ENCODE measurements at regions not wholly inside any gene's neighbourhood (a gene's known extent, or its start where the extent isn't known, plus 50 kb on each side); places are given as distances from the start of the nearest gene placed in this dataset.

DNA sequence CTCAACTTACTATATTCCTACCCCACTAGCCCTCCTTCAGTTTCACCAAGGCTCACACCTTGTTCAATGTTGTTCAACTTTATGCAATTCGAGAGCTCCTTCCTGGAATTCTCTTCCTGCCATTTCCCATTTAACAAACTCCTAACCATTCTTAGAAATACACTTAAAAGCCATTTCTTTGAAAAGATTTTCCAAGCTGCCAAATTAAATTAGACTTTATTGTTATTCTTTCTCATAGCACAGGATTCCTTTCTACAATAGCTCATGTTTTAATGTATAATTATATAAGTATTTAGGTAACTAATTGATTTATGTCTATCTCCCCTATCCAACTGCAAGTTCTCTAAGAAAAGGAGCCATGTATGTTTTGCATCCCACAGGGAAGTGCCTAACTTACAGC lies 52.7 kb upstream of the CTSC start (continued):
- TF ChIP-seq ZNF626 (tag by site-specific recombination; IDR thresholded peaks at IDR 0.05) = no peak
- TF ChIP-seq ZNF266 (tag by site-specific recombination; IDR thresholded peaks at IDR 0.05; ENCODE audit: low read depth) = no peak
- TF ChIP-seq YY2 (tag by site-specific recombination; IDR thresholded peaks at IDR 0.05) = no peak
- TF ChIP-seq FEZF1 (tag by site-specific recombination; IDR thresholded peaks at IDR 0.05) = no peak
- TF ChIP-seq, protein P1, sequence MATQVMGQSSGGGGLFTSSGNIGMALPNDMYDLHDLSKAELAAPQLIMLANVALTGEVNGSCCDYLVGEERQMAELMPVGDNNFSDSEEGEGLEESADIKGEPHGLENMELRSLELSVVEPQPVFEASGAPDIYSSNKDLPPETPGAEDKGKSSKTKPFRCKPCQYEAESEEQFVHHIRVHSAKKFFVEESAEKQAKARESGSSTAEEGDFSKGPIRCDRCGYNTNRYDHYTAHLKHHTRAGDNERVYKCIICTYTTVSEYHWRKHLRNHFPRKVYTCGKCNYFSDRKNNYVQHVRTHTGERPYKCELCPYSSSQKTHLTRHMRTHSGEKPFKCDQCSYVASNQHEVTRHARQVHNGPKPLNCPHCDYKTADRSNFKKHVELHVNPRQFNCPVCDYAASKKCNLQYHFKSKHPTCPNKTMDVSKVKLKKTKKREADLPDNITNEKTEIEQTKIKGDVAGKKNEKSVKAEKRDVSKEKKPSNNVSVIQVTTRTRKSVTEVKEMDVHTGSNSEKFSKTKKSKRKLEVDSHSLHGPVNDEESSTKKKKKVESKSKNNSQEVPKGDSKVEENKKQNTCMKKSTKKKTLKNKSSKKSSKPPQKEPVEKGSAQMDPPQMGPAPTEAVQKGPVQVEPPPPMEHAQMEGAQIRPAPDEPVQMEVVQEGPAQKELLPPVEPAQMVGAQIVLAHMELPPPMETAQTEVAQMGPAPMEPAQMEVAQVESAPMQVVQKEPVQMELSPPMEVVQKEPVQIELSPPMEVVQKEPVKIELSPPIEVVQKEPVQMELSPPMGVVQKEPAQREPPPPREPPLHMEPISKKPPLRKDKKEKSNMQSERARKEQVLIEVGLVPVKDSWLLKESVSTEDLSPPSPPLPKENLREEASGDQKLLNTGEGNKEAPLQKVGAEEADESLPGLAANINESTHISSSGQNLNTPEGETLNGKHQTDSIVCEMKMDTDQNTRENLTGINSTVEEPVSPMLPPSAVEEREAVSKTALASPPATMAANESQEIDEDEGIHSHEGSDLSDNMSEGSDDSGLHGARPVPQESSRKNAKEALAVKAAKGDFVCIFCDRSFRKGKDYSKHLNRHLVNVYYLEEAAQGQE (tag by site-specific recombination; IDR thresholded peaks at IDR 0.05) = no peak
- TF ChIP-seq ZNF146 (tag by site-specific recombination; IDR thresholded peaks at IDR 0.05) = no peak
- TF ChIP-seq, protein P2, sequence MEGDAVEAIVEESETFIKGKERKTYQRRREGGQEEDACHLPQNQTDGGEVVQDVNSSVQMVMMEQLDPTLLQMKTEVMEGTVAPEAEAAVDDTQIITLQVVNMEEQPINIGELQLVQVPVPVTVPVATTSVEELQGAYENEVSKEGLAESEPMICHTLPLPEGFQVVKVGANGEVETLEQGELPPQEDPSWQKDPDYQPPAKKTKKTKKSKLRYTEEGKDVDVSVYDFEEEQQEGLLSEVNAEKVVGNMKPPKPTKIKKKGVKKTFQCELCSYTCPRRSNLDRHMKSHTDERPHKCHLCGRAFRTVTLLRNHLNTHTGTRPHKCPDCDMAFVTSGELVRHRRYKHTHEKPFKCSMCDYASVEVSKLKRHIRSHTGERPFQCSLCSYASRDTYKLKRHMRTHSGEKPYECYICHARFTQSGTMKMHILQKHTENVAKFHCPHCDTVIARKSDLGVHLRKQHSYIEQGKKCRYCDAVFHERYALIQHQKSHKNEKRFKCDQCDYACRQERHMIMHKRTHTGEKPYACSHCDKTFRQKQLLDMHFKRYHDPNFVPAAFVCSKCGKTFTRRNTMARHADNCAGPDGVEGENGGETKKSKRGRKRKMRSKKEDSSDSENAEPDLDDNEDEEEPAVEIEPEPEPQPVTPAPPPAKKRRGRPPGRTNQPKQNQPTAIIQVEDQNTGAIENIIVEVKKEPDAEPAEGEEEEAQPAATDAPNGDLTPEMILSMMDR (tag by site-specific recombination; IDR thresholded peaks at IDR 0.05) = no peak

DNA sequence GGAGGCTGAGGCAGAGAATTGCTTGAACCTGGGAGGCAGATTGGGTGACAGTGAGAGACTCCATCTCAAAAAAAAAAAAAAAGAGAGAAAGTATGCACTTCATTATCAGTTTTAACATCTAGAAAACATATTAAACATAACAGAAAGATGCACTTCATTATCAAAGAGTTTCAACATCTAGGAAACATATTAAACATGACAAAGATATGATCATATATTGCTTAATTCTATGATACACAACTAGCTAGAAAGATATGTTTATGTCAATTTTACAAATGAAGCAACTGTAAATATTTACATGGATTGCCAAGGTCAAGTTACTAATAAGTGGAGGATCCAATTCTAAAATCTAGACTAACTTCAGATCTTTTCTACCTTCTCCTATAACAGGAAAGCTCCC lies 50.4 kb upstream of the CTSC start:
- H3K4me3 ChIP-seq (ENCODE audit: low read depth, low read length) = no peak overlapping the region
- TF ChIP-seq ZNF24 (tag by site-specific recombination; IDR thresholded peaks at IDR 0.05) (no peak), ZNF146 (tag by site-specific recombination; IDR thresholded peaks at IDR 0.05) (no peak), ZNF366 (tag by site-specific recombination; conservative IDR thresholded peaks at IDR 0.05) (no peak), ZNF169 (tag by site-specific recombination; IDR thresholded peaks at IDR 0.05) (no peak), GLI4 (tag by site-specific recombination; IDR thresholded peaks at IDR 0.05) (no peak), ZNF350 (tag by site-specific recombination; IDR thresholded peaks at IDR 0.05) (no peak), ZNF473 (tag by site-specific recombination; IDR thresholded peaks at IDR 0.05) (no peak), ZNF571 (tag by site-specific recombination; IDR thresholded peaks at IDR 0.05) (no peak), ZNF133 (tag by site-specific recombination; IDR thresholded peaks at IDR 0.05) (no peak)
- TF ChIP-seq, protein P3, sequence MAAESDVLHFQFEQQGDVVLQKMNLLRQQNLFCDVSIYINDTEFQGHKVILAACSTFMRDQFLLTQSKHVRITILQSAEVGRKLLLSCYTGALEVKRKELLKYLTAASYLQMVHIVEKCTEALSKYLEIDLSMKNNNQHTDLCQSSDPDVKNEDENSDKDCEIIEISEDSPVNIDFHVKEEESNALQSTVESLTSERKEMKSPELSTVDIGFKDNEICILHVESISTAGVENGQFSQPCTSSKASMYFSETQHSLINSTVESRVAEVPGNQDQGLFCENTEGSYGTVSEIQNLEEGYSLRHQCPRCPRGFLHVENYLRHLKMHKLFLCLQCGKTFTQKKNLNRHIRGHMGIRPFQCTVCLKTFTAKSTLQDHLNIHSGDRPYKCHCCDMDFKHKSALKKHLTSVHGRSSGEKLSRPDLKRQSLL (tag by site-specific recombination; IDR thresholded peaks at IDR 0.05) = no peak
- TF ChIP-seq, protein P4, sequence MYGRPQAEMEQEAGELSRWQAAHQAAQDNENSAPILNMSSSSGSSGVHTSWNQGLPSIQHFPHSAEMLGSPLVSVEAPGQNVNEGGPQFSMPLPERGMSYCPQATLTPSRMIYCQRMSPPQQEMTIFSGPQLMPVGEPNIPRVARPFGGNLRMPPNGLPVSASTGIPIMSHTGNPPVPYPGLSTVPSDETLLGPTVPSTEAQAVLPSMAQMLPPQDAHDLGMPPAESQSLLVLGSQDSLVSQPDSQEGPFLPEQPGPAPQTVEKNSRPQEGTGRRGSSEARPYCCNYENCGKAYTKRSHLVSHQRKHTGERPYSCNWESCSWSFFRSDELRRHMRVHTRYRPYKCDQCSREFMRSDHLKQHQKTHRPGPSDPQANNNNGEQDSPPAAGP (tag by site-specific recombination; IDR thresholded peaks at IDR 0.05) = no peak
- TF ChIP-seq, protein P5, sequence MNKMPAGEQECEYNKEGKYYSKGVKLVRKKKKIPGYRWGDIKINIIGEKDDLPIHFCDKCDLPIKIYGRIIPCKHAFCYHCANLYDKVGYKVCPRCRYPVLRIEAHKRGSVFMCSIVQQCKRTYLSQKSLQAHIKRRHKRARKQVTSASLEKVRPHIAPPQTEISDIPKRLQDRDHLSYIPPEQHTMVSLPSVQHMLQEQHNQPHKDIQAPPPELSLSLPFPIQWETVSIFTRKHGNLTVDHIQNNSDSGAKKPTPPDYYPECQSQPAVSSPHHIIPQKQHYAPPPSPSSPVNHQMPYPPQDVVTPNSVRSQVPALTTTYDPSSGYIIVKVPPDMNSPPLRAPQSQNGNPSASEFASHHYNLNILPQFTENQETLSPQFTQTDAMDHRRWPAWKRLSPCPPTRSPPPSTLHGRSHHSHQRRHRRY (tag by site-specific recombination; IDR thresholded peaks at IDR 0.05) = no peak
- ChIA-PET CTCF (interaction anchor here (1.0 kb wide), 1 partner anchor 97 kb away, joined by 3 read pairs; no protein-coding TSS in a partner anchor), POLR2A (interaction anchor here (0.6 kb wide), 1 partner anchor 9 kb away, joined by 3 read pairs; no protein-coding TSS in a partner anchor)
- H3K27ac ChIP-seq (ENCODE audit: extremely low read depth, low read depth, low read length) = no peak overlapping the region
- peaks cover 7% of the 10 kb centered on the region; the same call in 1 of the 2 replicates for H3K4me1 ChIP-seq (ENCODE audit: control insufficient read depth, insufficient read depth, low read length)
- no peaks in the 10 kb centered on the region for H3K9me3 ChIP-seq (ENCODE audit: control insufficient read depth, insufficient read depth, low read depth, low read length)
- H3K36me3 ChIP-seq (ENCODE audit: control insufficient read depth in 2 of 2, insufficient read depth in 1 of 2, low read length in 2 of 2) = no peaks in the 10 kb centered on the region

Measured in HEK293 (cell line).